ENCODE measurements at regions not wholly inside any gene's neighbourhood (a gene's known extent, or its start where the extent isn't known, plus 50 kb on each side); places are given as distances from the start of the nearest gene placed in this dataset.

GRCh38 chr1:38524025-38524641 lies 335.4 kb downstream of the RRAGC start:
- CTCF ChIA-PET, result no interaction called here
- RAD21 ChIA-PET (ENCODE audit: low non-redundant PET in 1 of 2, low total read pairs in 2 of 2, uncharacterized antibody in 2 of 2, unreplicated experiment in 2 of 2), result no interaction called here
- Histone ChIP-seq H3K9ac (ENCODE audit: low read length) (no peak overlapping the region), H3K36me3 (ENCODE audit: control insufficient read depth in 1 of 2, insufficient read depth in 2 of 2, low read length in 2 of 2) (no peaks in the 10 kb centered on the region), H2AFZ (ENCODE audit: low read depth, low read length, poor library complexity, severe bottlenecking) (no peak overlapping the region), H3K9me3 (ENCODE audit: control insufficient read depth in 1 of 2, insufficient read depth in 1 of 2, low read depth in 1 of 2, low read length in 2 of 2) (no peaks in the 10 kb centered on the region), H4K20me1 (ENCODE audit: insufficient read depth) (no peaks in the 10 kb centered on the region), H3K27ac (ENCODE audit: low read depth, low read length) (no peak overlapping the region), H3K9me2 (ENCODE audit: insufficient read depth) (no peaks in the 10 kb centered on the region), H3K4me1 (ENCODE audit: control insufficient read depth in 1 of 2, insufficient read depth in 2 of 2, low read length in 2 of 2) (peaks cover 0 to 10% of the 10 kb centered on the region in 2 experiments; a peak in 2 of 4 replicates), H3K4me3 (replicated peaks in 1 of 2; ENCODE audit: low read depth in 1 of 2, low read length in 2 of 2) (no peak overlapping the region), H3K4me2 (ENCODE audit: low read length) (no peak overlapping the region), H3K27me3 (ENCODE audit: insufficient read depth, low read length) (peaks cover 29% of the 10 kb centered on the region; the same call in 1 of the 2 replicates), H3K79me2 (ENCODE audit: insufficient read depth, low read length) (no peaks in the 10 kb centered on the region)
- intact Hi-C loops (cut with micrococcal nuclease), result loop anchor here (10.0 kb wide), 1 partner anchor 311 kb away; no protein-coding TSS in a partner anchor
- no TSS peak for BruUV-seq (replicated peaks)
- POLR2A ChIA-PET, result no interaction called here
- no peak for TF ChIP-seq CTCF (IDR thresholded peaks at IDR 0.05 in 2 of 3, conservative IDR thresholded peaks at IDR 0.05 in 1 of 3; ENCODE audit: borderline replicate concordance in 1 of 3, insufficient read depth in 1 of 3, low read depth in 2 of 3, low read length in 2 of 3)
- no peak for TF ChIP-seq TCF7L2 (IDR thresholded peaks at IDR 0.05; ENCODE audit: borderline replicate concordance, extremely low read depth, insufficient read depth, insufficient read length)
- no peak for DNase-seq (ENCODE audit: low read depth, low spot score)
- no peak for ATAC-seq

- Histone ChIP-seq H3K79me2 (ENCODE audit: insufficient read depth, low read length) (no peaks in the 10 kb centered on the region), H3K9ac (ENCODE audit: low read length) (no peak overlapping the region), H3K27me3 (ENCODE audit: insufficient read depth, low read length) (peaks cover 29% of the 10 kb centered on the region; the same call in 1 of the 2 replicates), H3K36me3 (ENCODE audit: control insufficient read depth in 1 of 2, insufficient read depth in 2 of 2, low read length in 2 of 2) (no peaks in the 10 kb centered on the region), H3K4me1 (ENCODE audit: control insufficient read depth in 1 of 2, insufficient read depth in 2 of 2, low read length in 2 of 2) (peaks cover 0 to 10% of the 10 kb centered on the region in 2 experiments; a peak in 2 of 4 replicates), H3K4me2 (ENCODE audit: low read length) (no peak overlapping the region), H3K4me3 (replicated peaks in 1 of 2; ENCODE audit: low read depth in 1 of 2, low read length in 2 of 2) (no peak overlapping the region), H3K9me2 (ENCODE audit: insufficient read depth) (no peaks in the 10 kb centered on the region), H3K9me3 (ENCODE audit: control insufficient read depth in 1 of 2, insufficient read depth in 1 of 2, low read depth in 1 of 2, low read length in 2 of 2) (no peaks in the 10 kb centered on the region), H4K20me1 (ENCODE audit: insufficient read depth) (no peaks in the 10 kb centered on the region), H3K27ac (ENCODE audit: low read depth, low read length) (no peak overlapping the region), H2AFZ (ENCODE audit: low read depth, low read length, poor library complexity, severe bottlenecking) (no peak overlapping the region)
- DNase-seq (ENCODE audit: low read depth, low spot score) (no peak), ATAC-seq (no peak)
- RAD21 ChIA-PET (ENCODE audit: low non-redundant PET in 1 of 2, low total read pairs in 2 of 2, uncharacterized antibody in 2 of 2, unreplicated experiment in 2 of 2), result no interaction called here
- BruUV-seq (replicated peaks), result no TSS peak
- CTCF ChIA-PET, result no interaction called here
- intact Hi-C loops (cut with micrococcal nuclease), result loop anchor here (10.0 kb wide), 1 partner anchor 311 kb away; no protein-coding TSS in a partner anchor
- POLR2A ChIA-PET, result no interaction called here
- TF ChIP-seq ZBTB33 (IDR thresholded peaks at IDR 0.05; ENCODE audit: extremely low read depth, insufficient replicate concordance, low read length), result no peak
- TF ChIP-seq SRF (IDR thresholded peaks at IDR 0.05; ENCODE audit: low read depth), result no peak
- no peak for TF ChIP-seq ZNF274 (IDR thresholded peaks at IDR 0.05; ENCODE audit: low read depth, low read length)
- TF ChIP-seq, protein P1, sequence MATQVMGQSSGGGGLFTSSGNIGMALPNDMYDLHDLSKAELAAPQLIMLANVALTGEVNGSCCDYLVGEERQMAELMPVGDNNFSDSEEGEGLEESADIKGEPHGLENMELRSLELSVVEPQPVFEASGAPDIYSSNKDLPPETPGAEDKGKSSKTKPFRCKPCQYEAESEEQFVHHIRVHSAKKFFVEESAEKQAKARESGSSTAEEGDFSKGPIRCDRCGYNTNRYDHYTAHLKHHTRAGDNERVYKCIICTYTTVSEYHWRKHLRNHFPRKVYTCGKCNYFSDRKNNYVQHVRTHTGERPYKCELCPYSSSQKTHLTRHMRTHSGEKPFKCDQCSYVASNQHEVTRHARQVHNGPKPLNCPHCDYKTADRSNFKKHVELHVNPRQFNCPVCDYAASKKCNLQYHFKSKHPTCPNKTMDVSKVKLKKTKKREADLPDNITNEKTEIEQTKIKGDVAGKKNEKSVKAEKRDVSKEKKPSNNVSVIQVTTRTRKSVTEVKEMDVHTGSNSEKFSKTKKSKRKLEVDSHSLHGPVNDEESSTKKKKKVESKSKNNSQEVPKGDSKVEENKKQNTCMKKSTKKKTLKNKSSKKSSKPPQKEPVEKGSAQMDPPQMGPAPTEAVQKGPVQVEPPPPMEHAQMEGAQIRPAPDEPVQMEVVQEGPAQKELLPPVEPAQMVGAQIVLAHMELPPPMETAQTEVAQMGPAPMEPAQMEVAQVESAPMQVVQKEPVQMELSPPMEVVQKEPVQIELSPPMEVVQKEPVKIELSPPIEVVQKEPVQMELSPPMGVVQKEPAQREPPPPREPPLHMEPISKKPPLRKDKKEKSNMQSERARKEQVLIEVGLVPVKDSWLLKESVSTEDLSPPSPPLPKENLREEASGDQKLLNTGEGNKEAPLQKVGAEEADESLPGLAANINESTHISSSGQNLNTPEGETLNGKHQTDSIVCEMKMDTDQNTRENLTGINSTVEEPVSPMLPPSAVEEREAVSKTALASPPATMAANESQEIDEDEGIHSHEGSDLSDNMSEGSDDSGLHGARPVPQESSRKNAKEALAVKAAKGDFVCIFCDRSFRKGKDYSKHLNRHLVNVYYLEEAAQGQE (IDR thresholded peaks at IDR 0.05; ENCODE audit: low read depth), result no peak
- TF ChIP-seq YY1 (IDR thresholded peaks at IDR 0.05; ENCODE audit: extremely low read depth, insufficient replicate concordance, low read depth, low read length), result no peak
- TF ChIP-seq EGR1 (IDR thresholded peaks at IDR 0.05; ENCODE audit: low read depth), result no peak
- TF ChIP-seq ELF1 (IDR thresholded peaks at IDR 0.05; ENCODE audit: borderline replicate concordance, low read depth), result no peak
These were observed 336.0 kb downstream of the RRAGC start for GRCh38 chr1:38523568-38523939.
